Naive B cell (primary cell): ENCODE measurements at regions not wholly inside any gene's neighbourhood (a gene's known extent, or its start where the extent isn't known, plus 50 kb on each side); places are given as distances from the start of the nearest gene placed in this dataset.
A peak's percentile ranks its signal among the peaks of the same experiment; 100 is the strongest.

ENCODE experiments used
- ATAC-seq, 2 donors: fragments of 150-1000 bp; cut with Tn5 transposase; 2 replicates each; pipeline ENCODE4 v1.10.0; 2021; ENCODE audit warnings: low read depth in 2 of 2, mild to moderate bottlenecking in 2 of 2, moderate library complexity in 2 of 2
- DNase-seq: peaks from one replicate; pipeline ENCODE4 v3.0.0; 2022
- H3K27ac Mint-ChIP-seq, 6 donors: one replicate each; pipeline ENCODE4 v1.8.0; 2020 to 2022; ENCODE audit warnings: mild to moderate bottlenecking in 6 of 6, mixed read lengths in 6 of 6, moderate library complexity in 5 of 6, inconsistent platforms in 2 of 6
- H3K27me3 Mint-ChIP-seq, 3 donors: one replicate each; pipeline ENCODE4 v1.8.0; 2021 to 2022; ENCODE audit warnings: mixed read lengths in 3 of 3, mild to moderate bottlenecking in 1 of 3
- H3K36me3 Mint-ChIP-seq, 2 donors: one replicate each; pipeline ENCODE4 v1.8.0; 2020 to 2022; ENCODE audit warnings: mixed read lengths in 2 of 2, inconsistent platforms in 1 of 2, mild to moderate bottlenecking in 1 of 2
- H3K4me1 Mint-ChIP-seq, 3 donors: one replicate each; pipeline ENCODE4 v1.8.0; 2020 to 2022; ENCODE audit warnings: mixed read lengths in 3 of 3, inconsistent platforms in 1 of 3, mild to moderate bottlenecking in 1 of 3, moderate library complexity in 1 of 3
- H3K4me3 Mint-ChIP-seq, 8 donors: one replicate each; pipeline ENCODE4 v1.8.0; 2020 to 2022; ENCODE audit warnings: mild to moderate bottlenecking in 8 of 8, mixed read lengths in 8 of 8, moderate library complexity in 8 of 8, inconsistent platforms in 2 of 8
- H3K9me3 Mint-ChIP-seq, 7 donors: one replicate each; pipeline ENCODE4 v1.8.0; 2020 to 2022; ENCODE audit warnings: mixed read lengths in 7 of 7, mild to moderate bottlenecking in 5 of 7, inconsistent platforms in 2 of 7, moderate library complexity in 1 of 7

DNA sequence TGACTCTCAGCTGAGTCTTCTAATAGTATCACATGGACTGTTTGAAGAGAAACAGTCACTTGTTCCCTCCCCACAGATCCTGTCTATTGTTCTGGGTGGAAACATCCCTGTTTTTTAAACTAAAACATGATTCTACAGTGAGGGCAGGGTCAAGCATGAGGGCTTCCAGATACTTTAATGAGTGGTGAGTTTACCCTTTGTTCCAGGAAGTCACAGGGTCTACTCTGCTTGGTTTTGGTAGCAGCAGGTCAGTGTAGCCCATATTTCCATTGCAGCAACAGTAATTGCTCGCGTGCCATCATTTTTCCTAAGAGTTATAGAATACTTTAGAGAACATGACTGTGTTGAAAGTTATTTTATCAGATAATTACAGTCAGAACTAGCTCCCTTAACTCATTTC is 87.4 kb downstream of the ZNF732 start:
- ATAC-seq, result no peak
- H3K9me3 Mint-ChIP-seq, result peaks cover 9 to 52% (median 35%) of the 10 kb centered on the region in 7 donors
- H3K27ac Mint-ChIP-seq, result no peak overlapping the region
- DNase-seq, result no peak
- H3K27me3 Mint-ChIP-seq, result peaks cover 0 to 5% (median 0%) of the 10 kb centered on the region in 3 donors
- H3K4me3 Mint-ChIP-seq, result no peak overlapping the region
- H3K36me3 Mint-ChIP-seq, result peaks cover 18 to 31% of the 10 kb centered on the region in 2 donors
- H3K4me1 Mint-ChIP-seq, result peaks cover 0 to 13% (median 4%) of the 10 kb centered on the region in 3 donors

GRCh38 chr4:213971-214370 is 89.7 kb downstream of the ZNF718 start:
- Mint-ChIP-seq H3K36me3 (peaks cover 15 to 29% of the 10 kb centered on the region in 2 donors), H3K4me1 (peaks cover 11 to 35% (median 17%) of the 10 kb centered on the region in 3 donors), H3K4me3 (peak overlapping the region in 7 of 8 donors; percentile 20 to 66 (median 52)), H3K9me3 (peaks cover 10 to 68% (median 54%) of the 10 kb centered on the region in 7 donors), H3K27me3 (peaks cover 0 to 5% (median 0%) of the 10 kb centered on the region in 3 donors), H3K27ac (peak overlapping the region in 1 of 6 donors; percentile 18)
- DNase-seq (no peak), ATAC-seq (no peak)
